ENCODE measurements at regions not wholly inside any gene's neighbourhood (a gene's known extent, or its start where the extent isn't known, plus 50 kb on each side); places are given as distances from the start of the nearest gene placed in this dataset.
"Not testable (repeated sequence)": the region's sequence is repeated elsewhere in the genome, so short reads cannot be mapped to it uniquely, and the experiment has no call there.

DNA sequence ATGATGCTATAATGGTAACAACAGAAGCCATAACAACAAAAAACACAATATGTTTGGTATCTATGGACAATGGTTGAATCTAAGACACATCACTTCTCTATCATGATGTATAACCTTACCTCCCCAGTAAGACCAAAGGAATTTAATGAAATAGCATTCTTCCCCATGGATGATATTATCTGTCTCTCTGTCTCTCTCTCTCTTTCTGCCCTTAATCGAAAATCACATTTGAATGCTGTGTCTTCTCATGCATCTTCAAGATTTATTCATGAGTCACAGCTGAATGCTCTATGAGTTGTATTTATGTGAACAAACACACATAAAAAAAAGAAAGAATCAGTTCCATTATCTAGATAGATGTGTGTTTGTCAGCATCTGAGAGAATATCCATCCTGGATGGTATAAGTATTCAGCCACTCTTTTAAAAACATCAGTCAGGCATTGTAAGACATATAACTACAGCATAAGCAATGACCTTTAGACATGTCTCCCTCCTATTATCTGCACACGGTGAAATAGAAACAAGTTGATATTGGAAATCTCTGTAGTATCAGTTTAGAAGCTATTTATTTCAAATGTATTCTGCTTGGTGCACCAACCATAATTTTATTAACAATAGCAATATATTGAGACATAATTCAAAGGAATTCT, 433.3 kb downstream of the TOX3 start:
- H3K36me3 ChIP-seq (ENCODE audit: control insufficient read depth, insufficient read depth, low read length), result no peaks in the 10 kb centered on the region
- intact Hi-C loops (cut with micrococcal nuclease), result no loop called here
- WGBS (ENCODE audit: insufficient coverage), result no CpG with 5 or more reads among the region's 2 CpGs

DNA sequence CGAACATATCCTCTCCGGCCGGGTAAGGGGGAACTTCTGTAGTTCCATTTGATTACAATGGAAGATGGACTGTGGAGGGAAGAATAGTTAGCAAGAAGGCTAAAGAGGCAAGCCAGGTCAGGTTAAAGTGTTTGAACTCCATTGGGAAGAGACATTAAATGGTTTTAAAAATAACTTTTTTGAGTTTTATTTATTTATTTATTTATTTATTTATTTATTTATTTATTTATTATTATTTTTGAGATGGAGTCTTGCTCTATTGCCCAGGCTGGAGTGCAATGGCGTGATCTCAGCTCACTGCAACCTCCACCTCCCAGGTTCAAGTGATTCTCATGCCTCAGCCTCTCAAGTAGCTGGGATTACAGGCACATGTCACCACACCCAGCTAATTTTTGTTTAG, 441.9 kb downstream of the TOX3 start:
- H3K36me3 Mint-ChIP-seq; H3K4me1 ChIP-seq (ENCODE audit: control insufficient read depth, insufficient read depth, low read length); H3K4me1 Mint-ChIP-seq; DNase-seq; H3K27me3 ChIP-seq (ENCODE audit: control insufficient read depth, insufficient read depth, low read length); H3K27ac Mint-ChIP-seq; ATAC-seq; H3K9me3 ChIP-seq (ENCODE audit: control insufficient read depth, insufficient read depth, low read length); H3K4me3 ChIP-seq (ENCODE audit: low read length); intact Hi-C loops (cut with micrococcal nuclease); H3K36me3 ChIP-seq (ENCODE audit: control insufficient read depth, insufficient read depth, low read length); H3K4me3 Mint-ChIP-seq; H3K27me3 Mint-ChIP-seq (ENCODE audit: low read depth in 2 of 2); H3K27ac ChIP-seq (ENCODE audit: low read length): not testable (repeated sequence)
- H3K9me3 Mint-ChIP-seq, result peaks cover 8 to 14% of the 10 kb centered on the region in 2 donors
- 86% methylated on average over 4 of the region's 4 CpGs for WGBS (ENCODE audit: insufficient coverage)

More for the DNA sequence above, 433.3 kb downstream of the TOX3 start:
- H3K36me3 Mint-ChIP-seq, result no peaks in the 10 kb centered on the region
- DNase-seq, result no peak
- no peak overlapping the region for H3K27ac Mint-ChIP-seq
- Histone ChIP-seq H3K27ac (ENCODE audit: low read length) (no peak overlapping the region), H3K4me1 (ENCODE audit: control insufficient read depth, insufficient read depth, low read length) (no peaks in the 10 kb centered on the region), H3K27me3 (ENCODE audit: control insufficient read depth, insufficient read depth, low read length) (no peaks in the 10 kb centered on the region), H3K4me3 (ENCODE audit: low read length) (no peak overlapping the region), H3K9me3 (ENCODE audit: control insufficient read depth, insufficient read depth, low read length) (peaks cover 5% of the 10 kb centered on the region)
- H3K27me3 Mint-ChIP-seq (ENCODE audit: low read depth in 2 of 2), result no peaks in the 10 kb centered on the region
- TF ChIP-seq, protein P1, sequence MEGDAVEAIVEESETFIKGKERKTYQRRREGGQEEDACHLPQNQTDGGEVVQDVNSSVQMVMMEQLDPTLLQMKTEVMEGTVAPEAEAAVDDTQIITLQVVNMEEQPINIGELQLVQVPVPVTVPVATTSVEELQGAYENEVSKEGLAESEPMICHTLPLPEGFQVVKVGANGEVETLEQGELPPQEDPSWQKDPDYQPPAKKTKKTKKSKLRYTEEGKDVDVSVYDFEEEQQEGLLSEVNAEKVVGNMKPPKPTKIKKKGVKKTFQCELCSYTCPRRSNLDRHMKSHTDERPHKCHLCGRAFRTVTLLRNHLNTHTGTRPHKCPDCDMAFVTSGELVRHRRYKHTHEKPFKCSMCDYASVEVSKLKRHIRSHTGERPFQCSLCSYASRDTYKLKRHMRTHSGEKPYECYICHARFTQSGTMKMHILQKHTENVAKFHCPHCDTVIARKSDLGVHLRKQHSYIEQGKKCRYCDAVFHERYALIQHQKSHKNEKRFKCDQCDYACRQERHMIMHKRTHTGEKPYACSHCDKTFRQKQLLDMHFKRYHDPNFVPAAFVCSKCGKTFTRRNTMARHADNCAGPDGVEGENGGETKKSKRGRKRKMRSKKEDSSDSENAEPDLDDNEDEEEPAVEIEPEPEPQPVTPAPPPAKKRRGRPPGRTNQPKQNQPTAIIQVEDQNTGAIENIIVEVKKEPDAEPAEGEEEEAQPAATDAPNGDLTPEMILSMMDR (IDR thresholded peaks at IDR 0.05), result no peak
- H3K9me3 Mint-ChIP-seq, result peaks cover 8 to 9% of the 10 kb centered on the region in 2 donors
- no peaks in the 10 kb centered on the region for H3K4me1 Mint-ChIP-seq
- H3K4me3 Mint-ChIP-seq, result no peak overlapping the region
- ATAC-seq, result no peak

DNA sequence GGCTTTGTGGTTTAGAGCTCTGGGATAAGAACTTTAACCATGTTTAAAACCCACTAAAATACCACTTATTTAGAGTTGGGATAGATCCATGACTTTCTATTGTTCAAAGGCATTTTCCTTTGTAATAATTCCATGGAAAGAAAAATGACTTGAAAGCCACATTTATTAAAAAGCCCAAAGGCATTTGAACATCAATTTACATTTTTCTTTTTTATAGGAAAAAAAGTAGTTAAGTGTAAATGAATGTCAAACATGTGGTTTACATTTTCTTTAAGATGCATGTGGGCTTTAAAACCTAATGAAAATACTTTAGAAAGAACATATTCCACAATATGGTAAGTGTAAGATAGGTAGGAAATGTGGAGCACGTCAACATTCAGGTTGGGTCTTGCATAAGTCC, 443.2 kb downstream of the TOX3 start:
- Histone ChIP-seq H3K36me3 (ENCODE audit: control insufficient read depth, insufficient read depth, low read length) (no peaks in the 10 kb centered on the region), H3K4me1 (ENCODE audit: control insufficient read depth, insufficient read depth, low read length) (no peaks in the 10 kb centered on the region), H3K9me3 (ENCODE audit: control insufficient read depth, insufficient read depth, low read length) (peaks cover 2% of the 10 kb centered on the region), H3K27me3 (ENCODE audit: control insufficient read depth, insufficient read depth, low read length) (no peaks in the 10 kb centered on the region), H3K27ac (ENCODE audit: low read length) (no peak overlapping the region), H3K4me3 (ENCODE audit: low read length) (no peak overlapping the region)
- TF ChIP-seq, protein P1 (IDR thresholded peaks at IDR 0.05), result no peak
- ATAC-seq, result no peak
- H3K4me1 Mint-ChIP-seq, result no peaks in the 10 kb centered on the region
- no peak for DNase-seq
- H3K27ac Mint-ChIP-seq, result no peak overlapping the region
- H3K4me3 Mint-ChIP-seq, result no peak overlapping the region
- peaks cover 8 to 14% of the 10 kb centered on the region in 2 donors for H3K9me3 Mint-ChIP-seq
- 80% methylated on average over 1 of the region's 1 CpG for WGBS (ENCODE audit: insufficient coverage)
- H3K27me3 Mint-ChIP-seq (ENCODE audit: low read depth in 2 of 2), result no peaks in the 10 kb centered on the region
- intact Hi-C loops (cut with micrococcal nuclease), result no loop called here
- H3K36me3 Mint-ChIP-seq, result no peaks in the 10 kb centered on the region

DNA sequence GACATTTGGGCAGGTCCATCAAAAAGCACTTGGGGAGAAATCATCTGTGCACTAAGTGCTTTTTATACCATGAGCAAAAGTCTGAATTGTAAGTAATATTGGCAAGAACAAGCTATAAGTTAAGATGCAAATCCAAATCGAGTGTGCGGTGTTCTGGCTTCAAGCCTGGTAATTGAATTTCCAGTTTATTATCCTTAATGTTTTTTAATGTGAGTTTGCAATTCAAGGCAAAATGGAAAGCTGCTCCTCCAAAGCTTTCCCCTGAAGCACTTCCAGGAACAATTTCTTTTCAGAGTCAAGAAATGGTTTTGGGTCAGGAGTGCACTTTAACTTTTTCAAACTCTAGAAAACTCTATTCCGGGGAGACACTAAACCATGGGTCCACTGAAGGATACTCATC, 445.7 kb downstream of the TOX3 start:
- H3K27ac ChIP-seq (ENCODE audit: low read length), result no peak overlapping the region
- no peaks in the 10 kb centered on the region for H3K4me1 ChIP-seq (ENCODE audit: control insufficient read depth, insufficient read depth, low read length)
- H3K36me3 ChIP-seq (ENCODE audit: control insufficient read depth, insufficient read depth, low read length), result no peaks in the 10 kb centered on the region
- peaks cover 8 to 19% of the 10 kb centered on the region in 2 donors for H3K9me3 Mint-ChIP-seq
- peaks cover 2% of the 10 kb centered on the region for H3K9me3 ChIP-seq (ENCODE audit: control insufficient read depth, insufficient read depth, low read length)
- H3K27me3 Mint-ChIP-seq (ENCODE audit: low read depth in 2 of 2), result no peaks in the 10 kb centered on the region
- no peaks in the 10 kb centered on the region for H3K4me1 Mint-ChIP-seq
- no peaks in the 10 kb centered on the region for H3K27me3 ChIP-seq (ENCODE audit: control insufficient read depth, insufficient read depth, low read length)
- intact Hi-C loops (cut with micrococcal nuclease), result no loop called here
- no peak overlapping the region for H3K27ac Mint-ChIP-seq
- 97% methylated on average over 3 of the region's 3 CpGs for WGBS (ENCODE audit: insufficient coverage)
- H3K4me3 ChIP-seq (ENCODE audit: low read length), result no peak overlapping the region
- ATAC-seq (no peak), DNase-seq (no peak)
- TF ChIP-seq, protein P1 (IDR thresholded peaks at IDR 0.05), result no peak
- no peak overlapping the region for H3K4me3 Mint-ChIP-seq
- no peaks in the 10 kb centered on the region for H3K36me3 Mint-ChIP-seq
